Caki2 (cell line): ENCODE measurements at regions not wholly inside any gene's neighbourhood (a gene's known extent, or its start where the extent isn't known, plus 50 kb on each side); places are given as distances from the start of the nearest gene placed in this dataset.

ENCODE experiments used
- DNase-seq: peaks from one replicate; pipeline ENCODE4 v3.0.0-alpha.2; 2015; ENCODE audit warnings: low read depth
- in situ Hi-C: cut with HindIII; loops from 2 replicates; pipeline ENCODE4 v1.10.0; 2016; ENCODE audit warnings: low sequenced_read_pairs, low pct_unique_long_range_greater_than_20kb, mixed read lengths

- in situ Hi-C loops: no loop called here
- no peak for DNase-seq
Observed at GRCh38 chr9:115169003-115169402, 51.0 kb upstream of the TNC start.

GRCh38 chr9:115170358-115171073 lies 52.6 kb upstream of the TNC start:
- in situ Hi-C loops: no loop called here
- DNase-seq: peak; percentile 45

- no peak for DNase-seq
- in situ Hi-C loops: no loop called here
Observed at GRCh38 chr9:115171921-115172388, 54.0 kb upstream of the TNC start.

GRCh38 chr9:115182264-115182663 lies 64.3 kb upstream of the TNC start:
- in situ Hi-C loops: no loop called here
- no peak for DNase-seq

- no peak for DNase-seq
- in situ Hi-C loops: no loop called here
Observed at GRCh38 chr9:115183436-115183835, 65.5 kb upstream of the TNC start.

GRCh38 chr9:115189686-115190085 lies 71.7 kb upstream of the TNC start:
- in situ Hi-C loops: no loop called here
- no peak for DNase-seq

- no peak for DNase-seq
- in situ Hi-C loops: no loop called here
Observed at GRCh38 chr9:115191667-115192066, 73.7 kb upstream of the TNC start.

GRCh38 chr9:115192280-115192679 lies 74.3 kb upstream of the TNC start:
- in situ Hi-C loops: no loop called here
- DNase-seq: no peak

- in situ Hi-C loops: no loop called here
- DNase-seq: no peak
Observed at GRCh38 chr9:115192835-115193525, 75.0 kb upstream of the TNC start.

- no peak for DNase-seq
Observed at GRCh38 chr9:115193777-115194176, 75.8 kb upstream of the TNC start.

GRCh38 chr9:115194216-115194615 lies 76.3 kb upstream of the TNC start:
- no peak for DNase-seq
- in situ Hi-C loops: no loop called here

More at GRCh38 chr9:115193777-115194176, 75.8 kb upstream of the TNC start:
- in situ Hi-C loops: no loop called here

GRCh38 chr9:115195912-115196311 lies 78.0 kb upstream of the TNC start:
- in situ Hi-C loops: no loop called here
- DNase-seq: no peak

GRCh38 chr9:115196919-115197318 lies 79.0 kb upstream of the TNC start:
- in situ Hi-C loops: no loop called here

GRCh38 chr9:115198001-115198400 lies 80.0 kb upstream of the TNC start:
- in situ Hi-C loops: no loop called here
- peak; percentile 42 for DNase-seq

More at GRCh38 chr9:115196919-115197318, 79.0 kb upstream of the TNC start:
- no peak for DNase-seq

GRCh38 chr9:115200711-115201505 lies 83.0 kb upstream of the TNC start:
- no peak for DNase-seq
- in situ Hi-C loops: no loop called here

- no peak for DNase-seq
- in situ Hi-C loops: no loop called here
Observed at GRCh38 chr9:115202181-115202580, 84.2 kb upstream of the TNC start.

GRCh38 chr9:115202960-115203751 lies 85.2 kb upstream of the TNC start:
- DNase-seq: no peak
- in situ Hi-C loops: no loop called here

- in situ Hi-C loops: no loop called here
- peak; percentile 58 for DNase-seq
Observed at GRCh38 chr9:115204904-115205453, 87.0 kb upstream of the TNC start.
